ENCODE measurements at regions not wholly inside any gene's neighbourhood (a gene's known extent, or its start where the extent isn't known, plus 50 kb on each side); places are given as distances from the start of the nearest gene placed in this dataset.

- no peaks in the 10 kb centered on the region for H3K36me3 ChIP-seq (ENCODE audit: insufficient read depth, low read length)
- H3K79me2 ChIP-seq (ENCODE audit: insufficient read depth, low read length) = no peaks in the 10 kb centered on the region
- H3K4me2 ChIP-seq (ENCODE audit: insufficient read depth, low read length) = no peak overlapping the region
- no peaks in the 10 kb centered on the region for H3K9me3 ChIP-seq (ENCODE audit: low read depth, low read length)
- TF ChIP-seq, protein P1, sequence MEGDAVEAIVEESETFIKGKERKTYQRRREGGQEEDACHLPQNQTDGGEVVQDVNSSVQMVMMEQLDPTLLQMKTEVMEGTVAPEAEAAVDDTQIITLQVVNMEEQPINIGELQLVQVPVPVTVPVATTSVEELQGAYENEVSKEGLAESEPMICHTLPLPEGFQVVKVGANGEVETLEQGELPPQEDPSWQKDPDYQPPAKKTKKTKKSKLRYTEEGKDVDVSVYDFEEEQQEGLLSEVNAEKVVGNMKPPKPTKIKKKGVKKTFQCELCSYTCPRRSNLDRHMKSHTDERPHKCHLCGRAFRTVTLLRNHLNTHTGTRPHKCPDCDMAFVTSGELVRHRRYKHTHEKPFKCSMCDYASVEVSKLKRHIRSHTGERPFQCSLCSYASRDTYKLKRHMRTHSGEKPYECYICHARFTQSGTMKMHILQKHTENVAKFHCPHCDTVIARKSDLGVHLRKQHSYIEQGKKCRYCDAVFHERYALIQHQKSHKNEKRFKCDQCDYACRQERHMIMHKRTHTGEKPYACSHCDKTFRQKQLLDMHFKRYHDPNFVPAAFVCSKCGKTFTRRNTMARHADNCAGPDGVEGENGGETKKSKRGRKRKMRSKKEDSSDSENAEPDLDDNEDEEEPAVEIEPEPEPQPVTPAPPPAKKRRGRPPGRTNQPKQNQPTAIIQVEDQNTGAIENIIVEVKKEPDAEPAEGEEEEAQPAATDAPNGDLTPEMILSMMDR (IDR thresholded peaks at IDR 0.05; ENCODE audit: extremely low read depth, low read depth, low read length) = no peak
- no peaks in the 10 kb centered on the region for H3K4me1 ChIP-seq (ENCODE audit: insufficient read depth, low read length)
- DNase-seq (ENCODE audit: insufficient read length, low spot score, missing footprints) = no peak
- H3K27me3 ChIP-seq (ENCODE audit: insufficient read depth, low read length) = no peaks in the 10 kb centered on the region
- H3K27ac ChIP-seq (ENCODE audit: low read depth, low read length) = no peak overlapping the region
- H4K20me1 ChIP-seq (ENCODE audit: insufficient read depth, low read length) = no peaks in the 10 kb centered on the region
- no peak overlapping the region for H3K4me3 ChIP-seq (ENCODE audit: insufficient read depth, low read length)
- no peak overlapping the region for H2AFZ ChIP-seq (ENCODE audit: low read length)
Observed at GRCh38 chr2:5264361-5264760, 427.8 kb upstream of the SOX11 start.

- H3K4me1 ChIP-seq (ENCODE audit: insufficient read depth, low read length) = no peaks in the 10 kb centered on the region
- no peaks in the 10 kb centered on the region for H3K79me2 ChIP-seq (ENCODE audit: insufficient read depth, low read length)
- H3K9me3 ChIP-seq (ENCODE audit: low read depth, low read length) = peaks cover 5% of the 10 kb centered on the region
- H3K4me3 ChIP-seq (ENCODE audit: insufficient read depth, low read length) = no peak overlapping the region
- no peak overlapping the region for H3K4me2 ChIP-seq (ENCODE audit: insufficient read depth, low read length)
- H3K27me3 ChIP-seq (ENCODE audit: insufficient read depth, low read length) = no peaks in the 10 kb centered on the region
- no peak overlapping the region for H3K27ac ChIP-seq (ENCODE audit: low read depth, low read length)
- H3K36me3 ChIP-seq (ENCODE audit: insufficient read depth, low read length) = no peaks in the 10 kb centered on the region
- H2AFZ ChIP-seq (ENCODE audit: low read length) = no peak overlapping the region
- TF ChIP-seq, protein P1 (IDR thresholded peaks at IDR 0.05; ENCODE audit: extremely low read depth, low read depth, low read length) = no peak
- DNase-seq (ENCODE audit: insufficient read length, low spot score, missing footprints) = no peak
- no peaks in the 10 kb centered on the region for H4K20me1 ChIP-seq (ENCODE audit: insufficient read depth, low read length)
Observed at GRCh38 chr2:5285061-5285460, 407.1 kb upstream of the SOX11 start.

- H3K36me3 ChIP-seq (ENCODE audit: insufficient read depth, low read length) = no peaks in the 10 kb centered on the region
- no peaks in the 10 kb centered on the region for H3K79me2 ChIP-seq (ENCODE audit: insufficient read depth, low read length)
- TF ChIP-seq, protein P1 (IDR thresholded peaks at IDR 0.05; ENCODE audit: extremely low read depth, low read depth, low read length) = no peak
- DNase-seq (ENCODE audit: insufficient read length, low spot score, missing footprints) = no peak
- H4K20me1 ChIP-seq (ENCODE audit: insufficient read depth, low read length) = no peaks in the 10 kb centered on the region
- H3K4me1 ChIP-seq (ENCODE audit: insufficient read depth, low read length) = no peaks in the 10 kb centered on the region
- no peak overlapping the region for H3K27ac ChIP-seq (ENCODE audit: low read depth, low read length)
- peaks cover 5% of the 10 kb centered on the region for H3K9me3 ChIP-seq (ENCODE audit: low read depth, low read length)
- no peak overlapping the region for H2AFZ ChIP-seq (ENCODE audit: low read length)
- no peak overlapping the region for H3K4me3 ChIP-seq (ENCODE audit: insufficient read depth, low read length)
- H3K27me3 ChIP-seq (ENCODE audit: insufficient read depth, low read length) = no peaks in the 10 kb centered on the region
- H3K4me2 ChIP-seq (ENCODE audit: insufficient read depth, low read length) = no peak overlapping the region
Observed at GRCh38 chr2:5285872-5286769, 406.1 kb upstream of the SOX11 start.

DNA sequence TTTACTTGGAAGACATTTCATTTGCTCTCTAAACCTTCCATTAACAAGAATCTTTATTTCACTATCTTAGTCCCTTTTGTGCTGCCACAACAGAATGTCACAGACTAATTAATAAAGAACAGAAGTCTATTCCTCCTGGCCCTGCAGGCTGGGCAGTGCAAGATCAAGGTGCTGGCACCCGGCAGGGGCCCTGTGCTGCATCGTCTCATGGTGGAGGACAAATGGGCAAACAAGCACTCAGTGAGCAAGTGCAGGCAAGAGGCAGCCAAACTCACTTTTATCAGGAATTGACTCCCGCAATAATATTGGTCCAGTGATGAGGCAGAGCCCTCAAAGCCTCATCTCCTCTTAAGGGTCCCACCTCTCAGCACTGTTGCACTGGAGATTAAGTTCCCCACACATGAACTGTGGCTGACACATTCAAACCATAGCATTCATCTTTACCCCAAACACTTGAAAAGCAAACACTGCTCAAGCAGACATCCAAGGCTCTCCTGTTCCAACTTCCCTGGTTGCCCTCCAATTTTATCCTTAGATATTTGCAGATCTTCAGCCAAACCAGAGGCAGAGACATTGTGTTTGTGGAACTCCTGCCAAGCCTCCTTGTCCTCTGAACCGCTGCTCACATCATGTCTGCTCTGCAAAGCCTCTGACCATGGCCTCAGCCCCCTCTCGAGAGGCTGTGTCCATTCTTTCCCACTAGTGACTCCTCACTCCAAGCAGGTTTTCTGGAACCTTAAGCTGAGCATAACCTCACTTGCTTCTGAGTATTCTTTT, 404.4 kb upstream of the SOX11 start:
- Histone ChIP-seq H3K27ac (ENCODE audit: low read depth, low read length) (no peak overlapping the region), H3K27me3 (ENCODE audit: insufficient read depth, low read length) (no peaks in the 10 kb centered on the region), H3K4me1 (ENCODE audit: insufficient read depth, low read length) (no peaks in the 10 kb centered on the region), H3K36me3 (ENCODE audit: insufficient read depth, low read length) (no peaks in the 10 kb centered on the region), H3K9me3 (ENCODE audit: low read depth, low read length) (peaks cover 5% of the 10 kb centered on the region), H3K4me2 (ENCODE audit: insufficient read depth, low read length) (no peak overlapping the region), H3K79me2 (ENCODE audit: insufficient read depth, low read length) (no peaks in the 10 kb centered on the region), H3K4me3 (ENCODE audit: insufficient read depth, low read length) (no peak overlapping the region), H4K20me1 (ENCODE audit: insufficient read depth, low read length) (no peaks in the 10 kb centered on the region), H2AFZ (ENCODE audit: low read length) (no peak overlapping the region)
- no peak for DNase-seq (ENCODE audit: insufficient read length, low spot score, missing footprints)
- TF ChIP-seq, protein P1 (IDR thresholded peaks at IDR 0.05; ENCODE audit: extremely low read depth, low read depth, low read length) = no peak
